SKM-1 treated with dmso at 0.1 percent for 144 hours (cell line): ENCODE measurements at regions not wholly inside any gene's neighbourhood (a gene's known extent, or its start where the extent isn't known, plus 50 kb on each side); places are given as distances from the start of the nearest gene placed in this dataset.
"Not testable (repeated sequence)": the region's sequence is repeated elsewhere in the genome, so short reads cannot be mapped to it uniquely, and the experiment has no call there.

ENCODE experiments used
- DNase-seq: peaks from one replicate; lab custom pipeline; 2025; ENCODE audit not compliant: unreplicated experiment; lab: John Stamatoyannopoulos, UW

GRCh38 chr5:173434270-173434669 lies 106.1 kb upstream of the STC2 start:
- no peak for DNase-seq

- no peak for DNase-seq
Observed at GRCh38 chr5:173430394-173430793, 102.2 kb upstream of the STC2 start.

GRCh38 chr5:173429489-173430150 lies 101.4 kb upstream of the STC2 start:
- DNase-seq = no peak

GRCh38 chr5:173423452-173424117 lies 95.4 kb upstream of the STC2 start:
- DNase-seq = no peak

- no peak for DNase-seq
Observed at GRCh38 chr5:173420108-173420507, 91.9 kb upstream of the STC2 start.

GRCh38 chr5:173413471-173413982 lies 85.3 kb upstream of the STC2 start:
- no peak for DNase-seq

- no peak for DNase-seq
Observed at GRCh38 chr5:173412566-173412965, 84.4 kb upstream of the STC2 start.

- DNase-seq = no peak
Observed at GRCh38 chr5:173411791-173412555, 83.8 kb upstream of the STC2 start.

- DNase-seq = no peak
Observed at GRCh38 chr5:173410459-173411233, 82.4 kb upstream of the STC2 start.

- DNase-seq = no peak
Observed at GRCh38 chr5:173408946-173409345, 80.7 kb upstream of the STC2 start.

GRCh38 chr5:173399851-173400250 lies 71.6 kb upstream of the STC2 start:
- no peak for DNase-seq

- DNase-seq = peak; percentile 88
Observed at GRCh38 chr5:173397516-173397915, 69.3 kb upstream of the STC2 start.

- DNase-seq = no peak
Observed at GRCh38 chr5:173396311-173396993, 68.2 kb upstream of the STC2 start.

GRCh38 chr5:173395933-173396308 lies 67.7 kb upstream of the STC2 start:
- no peak for DNase-seq

- DNase-seq = no peak
Observed at GRCh38 chr5:173395257-173395932, 67.2 kb upstream of the STC2 start.

GRCh38 chr5:173394701-173395100 lies 66.5 kb upstream of the STC2 start:
- no peak for DNase-seq

- DNase-seq = no peak
Observed at GRCh38 chr5:173392172-173392571, 64.0 kb upstream of the STC2 start.

GRCh38 chr5:173391031-173391430 lies 62.8 kb upstream of the STC2 start:
- no peak for DNase-seq

- DNase-seq = not testable (repeated sequence)
Observed at GRCh38 chr5:173387293-173387692, 59.1 kb upstream of the STC2 start.

- no peak for DNase-seq
Observed at GRCh38 chr5:173385832-173386360, 57.7 kb upstream of the STC2 start.
